ENCODE measurements at regions not wholly inside any gene's neighbourhood (a gene's known extent, or its start where the extent isn't known, plus 50 kb on each side); places are given as distances from the start of the nearest gene placed in this dataset.

DNA sequence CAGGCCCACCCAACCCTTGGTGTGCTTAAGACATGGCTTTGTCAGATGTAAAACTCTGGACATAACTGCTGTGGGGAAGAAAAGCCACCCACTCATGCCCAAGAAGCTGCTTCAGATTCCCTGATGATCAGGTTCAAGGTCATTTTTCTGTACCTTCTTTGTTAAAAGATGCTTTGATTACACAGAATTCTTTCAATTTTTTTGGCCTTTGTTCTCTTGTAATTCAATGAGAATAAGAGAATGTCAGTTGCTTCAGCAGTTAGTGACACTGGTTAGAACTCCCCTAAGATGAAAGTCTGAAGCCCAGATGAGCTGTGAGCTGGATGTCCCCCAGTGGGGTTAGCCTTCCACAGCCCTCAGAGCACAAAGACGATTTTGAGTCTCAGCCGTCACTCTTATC lies 152.7 kb downstream of the CHRM3 start:
- no peak for DNase-seq

GRCh38 chr1:239539812-239540211 lies 153.4 kb downstream of the CHRM3 start:
- no peak for DNase-seq

- DNase-seq: no peak
Observed at GRCh38 chr1:239543873-239544272, 157.5 kb downstream of the CHRM3 start.

GRCh38 chr1:239545466-239545865 lies 159.1 kb downstream of the CHRM3 start:
- DNase-seq: no peak

GRCh38 chr1:239547987-239548386 lies 161.6 kb downstream of the CHRM3 start:
- DNase-seq: no peak

GRCh38 chr1:239550178-239550577 lies 163.8 kb downstream of the CHRM3 start:
- DNase-seq: no peak

DNA sequence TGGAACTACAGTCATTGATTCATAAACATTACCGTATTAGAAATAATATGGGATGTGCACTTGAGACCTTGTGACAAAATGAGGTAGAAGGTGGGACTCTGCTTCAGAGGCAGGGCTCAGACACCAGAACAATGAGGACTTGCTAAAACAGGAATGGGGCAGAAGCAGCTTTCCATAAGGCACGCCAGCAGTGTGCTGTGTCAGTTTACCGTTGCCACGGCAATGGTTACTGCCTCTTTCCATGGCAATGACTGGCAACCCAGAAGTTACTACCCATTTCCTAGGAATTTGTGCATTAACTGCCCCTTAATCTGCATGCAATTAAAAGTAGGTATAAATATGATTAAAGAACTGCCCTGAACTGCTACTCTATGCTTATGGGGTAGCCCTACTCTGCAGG lies 169.0 kb downstream of the CHRM3 start:
- DNase-seq: no peak

- DNase-seq: no peak
Observed at GRCh38 chr1:239558559-239558958, 172.2 kb downstream of the CHRM3 start.

GRCh38 chr1:239558991-239559390 lies 172.6 kb downstream of the CHRM3 start:
- DNase-seq: no peak

DNA sequence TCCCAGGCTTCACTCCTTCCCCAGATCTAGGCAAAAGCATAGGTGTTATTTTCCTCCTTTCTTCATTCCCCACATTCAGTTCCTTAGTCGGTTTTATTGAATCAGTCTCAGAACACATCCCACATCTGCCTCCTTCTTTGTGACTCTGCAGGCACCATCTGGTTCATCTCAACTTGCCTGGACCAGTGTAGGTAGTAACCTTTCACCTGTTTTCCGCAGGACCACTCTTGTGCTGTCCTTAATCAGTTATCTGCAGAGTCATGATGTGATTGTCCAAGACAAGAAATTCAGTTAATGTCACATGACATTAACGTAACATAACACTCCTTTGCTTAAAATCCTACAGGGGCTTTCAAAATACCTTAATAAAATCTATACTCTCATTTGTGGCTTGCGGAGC lies 174.6 kb downstream of the CHRM3 start:
- no peak for DNase-seq

DNA sequence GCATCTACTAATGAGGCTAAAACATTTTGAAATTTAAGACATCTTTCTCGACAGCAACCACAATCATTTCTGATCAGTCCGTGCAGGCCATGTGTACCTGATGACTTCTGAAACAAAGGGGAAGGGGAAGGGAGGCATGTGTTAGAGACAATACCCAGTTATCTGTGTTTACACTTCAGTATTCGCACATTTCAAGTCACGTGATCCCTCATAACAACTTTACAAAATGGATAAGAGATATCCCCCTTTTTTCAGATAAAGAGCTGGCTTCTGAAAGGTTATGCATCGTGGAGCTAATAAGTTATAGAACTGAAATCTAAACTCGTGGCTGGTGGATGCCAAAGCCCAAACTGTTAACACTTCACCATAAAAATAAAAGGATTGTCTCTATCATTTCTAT lies 175.7 kb downstream of the CHRM3 start:
- DNase-seq: no peak

DNA sequence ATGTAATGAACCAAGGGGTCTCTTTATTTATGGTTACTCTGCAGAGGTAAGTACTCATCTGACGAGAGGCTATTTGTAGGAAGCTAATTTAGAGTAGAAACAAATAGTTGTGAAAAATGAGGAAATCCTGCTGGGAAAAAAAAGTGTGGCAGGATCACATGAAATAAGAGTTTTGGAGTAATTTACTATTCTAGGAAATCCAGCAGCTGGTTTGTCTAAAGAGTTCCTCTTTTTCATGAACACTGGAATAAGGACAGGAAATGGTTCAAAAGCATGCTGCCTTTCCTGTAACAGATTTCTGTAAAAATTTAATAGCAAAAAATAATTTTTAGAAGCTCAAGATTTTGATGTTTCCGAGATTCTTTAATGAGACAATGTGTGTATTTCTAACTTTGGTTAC lies 177.3 kb downstream of the CHRM3 start:
- DNase-seq: no peak

- no peak for DNase-seq
Observed at GRCh38 chr1:239566074-239566473, 179.7 kb downstream of the CHRM3 start.

- DNase-seq: no peak
Observed at GRCh38 chr1:239570878-239571277, 184.5 kb downstream of the CHRM3 start.

GRCh38 chr1:239572183-239572582 lies 185.8 kb downstream of the CHRM3 start:
- DNase-seq: no peak

GRCh38 chr1:239574112-239574511 lies 187.7 kb downstream of the CHRM3 start:
- DNase-seq: peak; percentile 8

DNA sequence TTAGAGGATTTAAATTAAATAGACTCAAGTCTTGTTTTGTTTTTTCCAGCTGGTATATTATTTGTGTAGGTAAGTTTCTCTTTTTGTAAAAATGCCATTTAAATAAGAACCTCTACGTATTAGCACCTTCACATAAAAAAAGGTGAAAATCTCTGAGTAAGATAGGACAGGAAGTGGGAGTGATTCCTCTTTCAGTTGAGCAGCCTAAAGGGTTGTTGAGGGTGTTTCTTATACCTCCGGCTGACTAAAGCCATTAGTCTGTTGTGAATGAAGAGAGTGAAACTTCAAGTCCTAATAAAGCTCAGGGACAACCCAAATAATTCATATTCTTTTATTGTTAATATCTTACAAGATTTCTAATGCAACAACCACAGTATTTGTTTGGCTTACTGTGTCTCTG lies 188.7 kb downstream of the CHRM3 start:
- DNase-seq: no peak

DNA sequence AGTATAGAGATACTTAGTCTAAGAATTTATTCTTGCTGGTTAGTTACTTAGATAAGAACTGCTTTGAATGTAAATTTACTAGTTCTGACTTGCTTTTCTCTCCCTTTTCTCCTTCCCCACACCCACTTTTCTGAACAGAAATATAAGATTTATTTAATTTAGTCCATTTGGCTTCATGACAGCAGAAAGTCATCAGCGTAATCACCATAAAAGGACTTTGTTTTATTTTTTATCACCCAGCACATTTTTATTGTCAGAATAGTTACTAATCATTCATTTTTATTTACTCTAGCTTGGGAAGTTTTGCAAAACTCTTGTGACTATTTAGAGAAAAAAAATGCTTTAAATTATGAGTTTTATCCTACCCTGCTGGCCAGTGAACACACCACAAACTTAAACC lies 197.2 kb downstream of the CHRM3 start:
- DNase-seq: no peak

DNA sequence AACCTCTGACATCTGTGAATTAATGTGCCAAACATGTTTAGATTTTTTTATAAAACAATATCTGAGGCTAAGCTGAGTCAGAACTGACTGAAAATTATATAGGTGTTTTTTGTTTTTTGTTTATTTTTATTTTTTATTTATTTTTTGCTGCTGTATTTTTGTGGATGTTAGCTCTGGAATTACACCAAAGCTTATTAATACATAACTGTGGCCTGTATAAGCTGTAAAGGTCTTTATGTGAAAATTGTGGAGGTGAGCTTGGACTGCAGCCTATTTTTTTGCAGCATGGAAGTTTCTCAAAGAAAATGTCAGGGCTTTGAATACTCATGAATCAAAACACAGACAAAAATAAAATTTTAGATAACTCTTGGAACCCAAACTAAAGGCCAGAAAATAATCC lies 199.8 kb downstream of the CHRM3 start:
- no peak for DNase-seq

DNA sequence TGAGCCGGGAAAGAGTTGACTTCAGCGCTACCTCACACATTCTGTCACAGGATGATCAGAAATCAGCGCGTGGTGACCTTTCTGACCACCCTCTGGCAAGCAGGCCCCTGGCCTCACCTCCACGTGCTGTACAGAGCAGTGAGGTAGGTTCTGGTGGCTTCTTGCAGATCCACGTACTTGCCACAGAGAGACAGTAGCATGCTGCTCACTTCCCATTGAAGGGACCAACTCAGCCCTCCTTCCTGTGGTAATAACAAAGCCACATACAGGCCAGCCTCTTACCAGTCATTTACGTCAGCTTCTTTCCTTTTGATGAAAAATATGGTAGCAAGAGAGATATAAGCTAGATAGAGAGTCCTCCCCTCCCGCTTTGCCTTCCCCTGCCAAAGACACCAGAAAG lies 200.7 kb downstream of the CHRM3 start:
- DNase-seq: no peak

DNA sequence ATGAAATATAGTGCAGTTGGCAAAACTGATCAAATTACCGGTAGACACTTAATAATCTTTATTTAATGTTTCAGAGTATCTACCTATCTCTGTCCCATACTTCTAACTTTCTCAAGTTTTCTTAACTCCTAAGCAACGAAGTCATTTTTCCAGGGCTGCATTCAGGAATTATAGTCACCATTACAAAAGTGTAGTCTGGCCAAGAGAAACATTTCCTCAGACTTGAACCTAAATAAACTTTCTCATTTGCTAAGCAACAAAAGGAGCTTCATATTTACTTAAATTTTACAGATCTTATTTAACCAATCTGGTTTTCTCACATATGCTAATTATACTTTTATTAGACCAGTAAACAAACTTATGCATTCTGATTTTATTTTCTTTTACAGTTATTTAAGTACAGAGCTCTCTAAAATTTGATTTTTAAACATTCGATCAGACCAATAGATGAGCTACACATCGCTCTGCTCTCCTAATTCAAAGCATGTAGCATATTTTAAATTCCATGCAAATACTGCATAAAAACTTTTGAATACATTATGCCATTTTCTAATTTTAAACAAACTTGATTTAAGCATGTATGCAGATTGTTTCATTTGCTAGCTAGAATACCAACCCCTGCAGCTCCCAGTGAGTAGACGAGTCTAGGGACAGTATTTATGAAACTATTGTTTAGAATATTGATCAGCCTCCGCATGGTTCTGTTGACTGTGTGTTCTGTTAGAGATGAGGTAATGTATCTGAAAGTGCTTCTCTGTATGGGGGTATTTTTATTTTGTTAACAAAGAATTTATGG lies 201.4 kb downstream of the CHRM3 start:
- no peak for DNase-seq

DNA sequence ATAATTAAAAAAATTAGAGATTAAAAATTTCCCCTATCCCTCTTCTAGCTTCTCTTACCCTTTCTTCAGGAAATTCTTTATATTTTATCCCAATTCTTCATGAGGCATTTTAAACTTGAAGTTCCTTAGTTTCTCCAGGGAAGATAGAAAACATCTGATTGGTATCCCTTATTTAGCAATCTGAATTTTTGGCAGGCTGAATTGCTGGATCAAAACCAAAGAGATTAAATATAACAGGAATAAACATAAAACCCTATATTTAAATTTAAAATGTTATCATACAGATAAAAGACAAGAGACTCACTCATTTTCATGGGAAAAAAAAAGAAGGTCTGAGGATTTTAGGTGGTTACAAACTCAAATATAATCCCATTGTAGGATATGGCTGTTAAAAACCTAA lies 204.2 kb downstream of the CHRM3 start:
- DNase-seq: no peak

DNA sequence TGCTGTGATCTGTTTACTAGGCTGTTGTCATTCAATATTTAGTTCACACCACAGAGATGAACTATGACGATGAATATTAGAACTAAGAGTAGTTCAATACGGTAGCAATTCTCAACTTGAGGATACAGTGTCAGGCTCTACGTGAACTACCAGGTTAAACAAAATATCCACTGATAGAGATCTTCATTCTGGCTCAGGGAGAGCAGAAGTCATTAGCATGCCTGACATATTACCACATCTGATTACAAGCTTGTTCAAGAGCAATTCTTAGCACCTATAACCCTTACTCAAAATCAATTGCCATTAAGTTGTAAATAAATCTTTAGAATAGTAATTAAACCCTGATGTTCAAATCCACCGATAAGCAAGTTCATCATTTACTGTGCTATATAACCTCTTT lies 207.2 kb downstream of the CHRM3 start:
- no peak for DNase-seq

- DNase-seq: no peak
Observed at GRCh38 chr1:239600588-239600987, 214.2 kb downstream of the CHRM3 start.

DNA sequence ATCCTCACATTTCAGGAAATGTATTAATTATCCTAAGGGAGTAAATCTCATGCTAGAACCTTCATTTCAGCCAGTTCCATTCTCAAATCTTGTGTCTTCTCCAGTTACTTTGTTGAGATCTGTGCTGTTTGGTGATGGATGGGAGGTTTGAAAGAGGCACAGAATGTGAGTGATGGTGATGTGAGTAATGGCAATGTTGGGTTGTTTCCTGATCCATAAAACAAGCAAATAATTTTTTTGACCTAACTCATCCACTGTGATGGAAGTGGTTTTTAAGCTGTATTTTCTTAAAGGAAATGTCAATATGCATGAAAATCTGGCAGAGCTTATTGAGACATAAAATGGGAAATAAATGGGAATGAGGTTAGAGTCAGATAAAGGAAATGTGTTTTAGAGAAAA lies 214.7 kb downstream of the CHRM3 start:
- DNase-seq: no peak
